ENCODE measurements at regions not wholly inside any gene's neighbourhood (a gene's known extent, or its start where the extent isn't known, plus 50 kb on each side); places are given as distances from the start of the nearest gene placed in this dataset.
"Not testable (repeated sequence)": the region's sequence is repeated elsewhere in the genome, so short reads cannot be mapped to it uniquely, and the experiment has no call there.

DNA sequence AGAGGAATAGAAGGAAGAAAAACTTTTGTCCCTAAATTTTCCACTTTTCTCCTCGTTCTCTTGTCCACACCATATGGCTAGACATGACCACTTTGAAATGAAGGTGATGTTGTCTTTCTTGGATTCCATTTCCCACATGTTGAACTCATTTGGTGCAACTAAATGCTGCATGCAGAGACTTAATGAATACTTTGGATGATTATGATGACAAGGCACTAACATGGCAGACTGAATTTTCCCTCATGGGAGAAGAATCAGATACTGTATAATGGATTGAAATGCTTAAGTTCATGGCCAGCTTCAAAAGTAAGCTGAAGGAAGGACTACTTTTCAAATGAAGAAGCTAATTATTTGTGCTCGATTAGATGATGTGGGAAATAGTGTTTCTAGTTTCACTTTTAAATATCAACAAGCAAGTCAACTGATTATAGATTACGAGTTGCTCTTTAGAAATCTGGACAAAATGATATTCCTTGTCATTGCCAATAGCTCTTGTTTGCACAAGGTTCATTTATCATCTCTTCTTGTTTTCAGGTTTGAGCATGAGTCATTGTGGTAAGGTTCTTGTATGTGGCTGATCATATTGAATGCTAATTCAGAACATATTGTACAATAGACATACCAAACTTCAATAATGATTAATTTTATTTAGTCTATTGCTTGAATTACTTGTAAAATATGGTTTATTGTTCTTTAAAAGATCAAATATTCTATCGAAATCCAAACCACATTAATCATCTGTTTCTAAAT is 501.3 kb upstream of the FTMT start:
- DNase-seq (ENCODE audit: low spot score), result no peak

DNA sequence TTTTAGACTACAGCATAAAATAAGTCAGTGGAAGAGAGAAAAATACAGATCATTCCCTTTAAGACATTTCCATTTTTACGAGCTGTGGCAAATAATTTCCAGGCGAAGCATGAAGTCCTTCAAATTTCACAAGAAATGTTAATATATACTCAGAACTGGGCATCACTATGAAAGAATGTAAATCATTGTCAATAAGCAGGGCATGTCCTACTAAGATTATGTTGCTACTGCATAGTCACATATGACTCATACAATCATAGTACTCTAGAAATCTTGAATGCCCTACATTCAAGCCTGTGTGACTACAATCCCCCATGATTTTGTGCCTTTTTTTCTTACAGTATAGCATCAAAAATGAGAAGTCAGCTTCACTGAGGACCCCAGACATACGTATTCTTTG is 485.2 kb upstream of the FTMT start:
- no peak for DNase-seq (ENCODE audit: low spot score)

DNA sequence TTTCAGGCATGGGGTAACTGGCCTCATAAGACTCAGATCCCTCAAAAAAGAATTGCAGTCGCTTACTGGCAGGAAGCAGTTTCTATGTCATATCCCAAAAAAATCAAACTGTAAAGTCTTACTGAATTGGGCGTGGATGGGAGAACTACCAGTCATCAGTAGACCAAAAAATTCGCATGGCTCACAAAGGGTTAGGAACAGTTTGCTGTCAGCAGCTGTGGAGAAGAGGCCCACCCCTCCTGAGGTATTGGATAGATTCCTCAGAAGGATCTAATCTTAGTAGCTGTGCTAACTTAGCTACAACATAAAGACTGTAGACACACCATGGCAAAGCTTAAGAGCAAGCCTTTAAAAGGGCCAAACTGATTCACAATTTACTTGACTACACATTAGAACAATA is 478.3 kb upstream of the FTMT start:
- DNase-seq (ENCODE audit: low spot score), result no peak

DNA sequence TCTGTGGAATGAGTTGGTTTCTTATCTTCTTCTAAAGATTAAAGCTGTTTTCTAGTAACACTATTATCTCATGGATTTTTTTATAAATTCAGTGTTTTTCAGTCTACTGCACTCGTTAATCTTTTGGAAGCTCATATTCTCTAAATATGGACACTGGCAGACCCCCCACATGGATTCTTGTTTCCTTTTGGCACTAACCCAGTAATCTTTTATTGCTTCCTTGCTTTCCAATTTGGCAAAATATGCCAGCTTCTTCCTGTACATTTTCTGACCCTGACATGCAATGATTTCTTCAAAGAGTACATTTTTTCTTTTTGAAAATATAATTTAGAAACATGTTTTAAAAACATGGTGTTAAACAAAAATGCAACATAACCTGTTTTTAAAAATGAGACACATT is 474.2 kb upstream of the FTMT start:
- DNase-seq (ENCODE audit: low spot score), result no peak

DNA sequence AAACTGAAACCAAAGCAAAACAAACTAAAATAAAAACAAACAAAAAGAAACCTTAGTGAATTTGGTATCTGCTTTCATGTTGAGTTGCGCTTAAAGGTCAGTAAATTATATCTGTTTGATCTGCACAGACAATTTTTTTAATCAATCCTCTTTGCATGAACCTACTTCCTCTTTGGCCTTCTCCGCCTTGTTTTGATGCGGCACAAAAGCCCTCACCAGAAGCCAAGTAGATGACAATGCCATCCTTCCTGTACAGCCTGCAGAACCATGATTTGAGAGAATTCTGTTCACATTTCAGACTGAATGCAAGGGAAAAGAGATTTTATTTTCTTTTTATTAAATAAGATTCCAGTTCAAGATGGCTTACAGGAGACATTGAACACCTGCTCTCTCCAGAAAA is 473.6 kb upstream of the FTMT start:
- no peak for DNase-seq (ENCODE audit: low spot score)

DNA sequence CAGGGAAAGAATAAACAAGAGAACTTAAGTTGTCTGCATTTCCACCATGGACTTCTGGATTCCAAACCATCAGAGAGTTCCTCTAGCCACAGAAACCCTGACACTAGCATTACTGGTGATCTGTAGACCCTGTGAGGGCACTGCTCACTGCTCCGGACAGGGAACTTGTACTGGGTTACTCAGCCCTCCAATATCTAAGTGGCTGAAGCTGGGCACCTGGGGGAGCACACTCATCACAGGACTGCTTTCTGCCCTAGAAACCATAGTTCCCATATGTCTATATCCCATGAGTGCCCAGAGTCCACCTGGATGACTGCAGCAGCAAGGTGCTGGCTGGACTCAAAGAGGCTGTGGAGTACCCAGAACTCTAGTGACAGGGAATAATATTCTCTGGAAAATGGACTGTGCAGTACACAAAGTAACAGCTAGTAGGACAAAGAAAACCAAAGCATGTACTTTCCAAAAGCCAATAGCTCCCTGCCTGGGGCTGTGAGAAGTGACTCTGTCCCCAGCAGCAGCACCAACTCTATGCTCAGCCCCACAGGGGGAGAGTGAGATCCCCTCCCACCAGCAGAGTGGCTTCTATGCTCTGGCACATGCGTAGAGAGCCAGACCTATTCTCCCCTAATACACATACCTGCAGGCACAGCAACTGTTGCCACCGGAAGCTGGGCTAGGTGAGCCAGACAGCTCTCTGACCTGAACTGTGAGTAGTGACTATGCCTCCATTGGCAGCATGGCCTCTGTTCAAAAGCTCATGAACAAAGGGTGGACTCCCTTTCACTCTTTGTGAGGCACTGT is 472.9 kb upstream of the FTMT start:
- DNase-seq (ENCODE audit: low spot score), result no peak

DNA sequence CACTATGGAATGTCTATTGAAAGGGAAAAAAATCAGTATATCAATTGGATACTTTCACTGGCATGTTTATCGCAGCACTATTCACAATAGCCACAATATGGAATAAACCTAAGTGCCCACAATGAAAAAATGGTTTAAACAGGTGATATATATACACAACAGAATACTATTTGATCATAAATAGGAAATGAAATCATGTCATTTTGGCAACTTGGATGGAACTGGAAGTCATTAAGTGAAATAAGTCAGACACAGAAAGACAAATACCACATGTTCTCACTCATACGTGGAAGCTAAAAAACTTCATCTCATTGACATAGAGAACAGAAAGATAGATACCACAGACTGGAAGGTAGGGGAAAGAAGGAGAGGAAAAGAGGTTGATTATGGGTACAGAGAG is 471.6 kb upstream of the FTMT start:
- no peak for DNase-seq (ENCODE audit: low spot score)

DNA sequence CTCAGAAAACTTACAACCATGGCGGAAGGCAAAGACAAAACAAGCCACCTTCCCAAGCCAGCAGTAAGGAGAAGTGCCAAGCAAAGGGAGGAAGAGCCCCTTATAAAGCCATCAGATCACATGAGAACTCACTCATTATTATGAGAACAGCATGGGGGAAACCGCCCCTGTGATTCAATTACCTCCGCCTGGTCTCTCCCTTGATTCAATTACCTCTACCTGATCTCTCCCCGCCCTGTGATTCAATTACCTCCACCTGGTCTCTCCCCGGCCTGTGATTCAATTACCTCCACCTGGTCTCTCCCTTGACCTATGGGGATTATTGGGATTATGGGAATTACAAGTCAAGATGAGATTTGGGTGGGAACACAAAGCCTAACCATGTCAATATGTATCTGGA is 467.3 kb upstream of the FTMT start:
- no peak for DNase-seq (ENCODE audit: low spot score)

DNA sequence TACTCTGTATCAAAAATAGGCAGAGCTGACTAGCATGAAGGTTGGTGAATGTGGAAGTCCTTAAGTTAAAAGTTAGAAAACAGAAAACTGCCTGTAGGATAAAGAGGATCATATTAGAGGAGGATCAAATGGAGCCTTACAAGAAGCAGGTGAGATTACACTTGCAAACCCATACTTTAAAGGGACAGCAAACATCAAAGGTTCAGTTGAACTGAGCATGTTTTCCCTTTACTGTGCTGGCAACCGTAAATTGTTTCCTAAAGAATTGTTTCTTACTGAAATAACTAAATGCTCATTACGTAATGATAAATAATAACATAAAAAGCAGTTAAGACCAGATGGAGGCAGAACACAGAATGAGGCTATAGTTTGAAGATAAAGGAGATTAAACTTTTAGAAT is 465.3 kb upstream of the FTMT start:
- DNase-seq (ENCODE audit: low spot score), result no peak

DNA sequence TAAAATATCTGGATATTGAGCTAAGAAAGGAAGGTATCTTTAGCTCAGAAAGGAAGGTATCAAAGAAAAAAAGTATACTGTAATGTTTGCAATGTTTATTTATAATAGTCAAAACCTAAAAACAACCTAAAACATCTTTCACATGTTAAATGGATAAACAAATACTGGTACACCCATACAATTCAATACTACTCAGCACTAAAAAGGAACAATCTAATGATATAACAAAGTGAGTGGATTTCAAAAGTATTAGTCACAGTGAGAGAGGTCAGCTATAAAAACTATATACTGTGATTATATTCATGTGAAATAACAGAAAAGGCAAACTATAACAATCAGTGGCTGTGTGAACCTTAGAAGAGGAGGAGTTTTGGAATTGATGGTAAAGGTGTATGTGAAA is 455.0 kb upstream of the FTMT start:
- no peak for DNase-seq (ENCODE audit: low spot score)

DNA sequence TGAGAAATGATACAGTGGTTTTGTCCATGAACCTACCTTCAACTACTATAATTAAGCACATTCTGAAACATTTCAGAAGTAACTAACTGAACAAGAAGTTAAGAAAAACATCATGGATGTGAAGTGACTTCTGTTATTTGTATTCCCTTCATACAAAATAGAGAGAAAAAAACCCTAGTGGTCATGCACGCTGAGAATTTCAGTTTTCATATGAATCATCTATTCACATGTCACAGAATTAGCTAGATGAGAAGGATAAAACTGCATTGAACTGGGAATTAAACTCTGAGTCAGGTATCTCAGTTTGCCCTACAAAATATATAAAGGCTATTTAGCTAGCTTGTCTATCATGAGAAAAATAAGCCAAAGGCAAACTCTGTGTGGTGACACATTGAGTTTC is 451.8 kb upstream of the FTMT start:
- DNase-seq (ENCODE audit: low spot score), result no peak

DNA sequence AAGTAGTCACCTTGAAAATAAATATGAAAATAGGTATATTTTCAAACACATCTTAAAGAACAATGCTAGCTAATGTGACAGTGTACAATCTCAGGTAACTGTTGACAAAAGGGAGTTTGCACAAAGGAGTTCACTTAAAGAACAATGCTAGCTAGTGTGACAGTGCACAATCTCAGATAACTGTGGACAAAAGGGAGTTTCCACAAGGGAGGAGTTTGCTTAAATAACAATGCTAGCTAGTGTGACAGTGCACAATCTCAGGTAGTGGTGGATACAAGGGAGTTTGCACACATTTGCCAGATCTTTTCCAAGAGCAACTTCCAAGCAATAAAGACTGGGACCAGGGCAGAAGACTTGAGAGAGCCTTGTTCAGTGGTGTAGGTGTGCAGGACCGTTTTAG is 442.9 kb upstream of the FTMT start:
- DNase-seq (ENCODE audit: low spot score), result no peak

DNA sequence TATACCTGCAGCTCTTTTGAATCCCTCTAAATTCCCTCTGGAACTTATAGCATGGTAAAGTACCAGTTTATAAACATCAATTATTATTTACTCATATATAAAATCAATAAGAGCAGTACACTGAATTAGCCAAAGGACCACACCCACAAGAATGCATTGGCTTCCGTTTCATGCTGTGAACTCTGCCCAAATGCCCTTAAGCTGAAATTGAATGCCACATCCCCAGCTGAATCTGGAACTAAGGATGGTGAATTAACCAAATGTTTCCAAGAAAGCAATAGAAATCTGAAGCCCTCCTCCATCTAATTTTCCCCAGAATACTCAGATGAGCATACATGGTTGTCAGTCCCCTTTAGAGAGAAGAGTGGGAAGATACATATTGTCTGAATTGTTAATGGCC is 436.4 kb upstream of the FTMT start:
- no peak for DNase-seq (ENCODE audit: low spot score)

DNA sequence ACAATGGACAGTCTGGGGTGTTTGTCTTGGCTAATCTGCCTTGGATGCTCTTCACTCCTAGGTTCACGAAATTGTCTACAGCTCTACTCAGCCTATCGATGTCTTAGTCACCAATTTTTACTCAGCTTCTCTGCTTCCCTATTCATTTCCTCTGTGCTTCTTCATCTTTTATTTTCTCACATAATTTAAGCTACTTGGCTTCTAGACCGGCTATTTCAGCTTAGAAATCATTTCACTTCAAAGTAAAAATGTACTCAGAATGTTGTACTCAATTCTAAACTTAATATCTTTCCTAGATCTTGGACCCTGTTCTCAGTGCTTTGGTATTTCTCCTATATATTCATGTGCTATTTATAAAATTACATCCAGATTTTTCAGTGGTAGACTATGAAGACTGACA is 430.0 kb upstream of the FTMT start:
- no peak for DNase-seq (ENCODE audit: low spot score)

DNA sequence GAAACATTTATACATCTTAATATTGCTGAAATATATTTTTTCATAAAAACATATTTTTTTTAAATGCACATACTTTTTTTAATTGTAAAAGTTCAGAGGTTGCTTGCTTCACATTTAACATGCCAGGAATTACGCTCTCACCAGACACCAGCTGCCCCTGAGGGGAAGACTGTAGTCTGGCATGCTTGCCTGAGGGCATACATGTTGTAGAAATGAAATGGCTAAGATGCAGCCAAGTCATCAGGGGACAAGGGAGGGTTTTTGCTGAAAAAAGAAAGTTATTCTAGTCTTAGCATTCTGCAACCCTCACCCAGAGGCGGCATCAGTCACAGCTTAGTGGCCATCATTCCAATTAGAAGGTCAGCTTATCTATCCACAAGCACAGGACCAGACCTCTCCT is 426.7 kb upstream of the FTMT start:
- no peak for DNase-seq (ENCODE audit: low spot score)

DNA sequence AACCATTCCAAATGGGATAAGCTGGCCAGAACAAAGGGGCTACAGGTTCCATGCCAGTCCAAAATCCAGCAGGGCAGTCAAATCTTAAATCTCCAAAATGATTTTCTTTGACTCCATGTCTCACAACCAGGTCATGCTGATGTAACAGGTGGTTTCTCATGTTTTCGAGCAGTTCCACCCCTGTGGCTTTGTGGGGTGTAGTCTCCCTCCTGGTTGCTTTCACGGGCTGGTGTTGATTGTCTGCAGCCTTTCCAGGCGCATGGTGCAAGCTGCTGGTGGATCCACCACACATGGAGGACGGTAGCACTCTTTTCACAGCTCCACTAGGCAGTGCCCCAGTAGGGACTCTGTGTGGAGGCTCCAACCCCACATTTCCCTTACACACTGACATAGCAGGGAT is 425.5 kb upstream of the FTMT start:
- DNase-seq (ENCODE audit: low spot score), result no peak

DNA sequence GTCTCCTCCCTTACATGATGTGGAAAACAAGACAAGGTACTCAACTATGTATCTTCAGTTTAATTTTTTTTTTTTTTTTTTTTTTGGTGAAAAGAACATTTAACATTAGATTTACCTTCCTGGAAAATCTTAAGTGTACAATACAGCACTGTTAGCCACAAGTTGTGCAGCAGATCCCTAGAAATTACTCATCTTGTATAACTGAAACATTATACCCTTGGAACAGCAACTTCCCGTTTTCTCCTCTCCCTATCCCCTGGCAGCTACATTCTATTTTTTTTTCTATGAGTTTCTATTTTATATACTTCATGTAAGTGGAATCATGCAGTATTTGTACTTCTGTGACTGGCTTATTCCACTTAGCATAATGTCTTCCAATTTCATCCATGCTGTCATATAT is 421.9 kb upstream of the FTMT start:
- no peak for DNase-seq (ENCODE audit: low spot score)

DNA sequence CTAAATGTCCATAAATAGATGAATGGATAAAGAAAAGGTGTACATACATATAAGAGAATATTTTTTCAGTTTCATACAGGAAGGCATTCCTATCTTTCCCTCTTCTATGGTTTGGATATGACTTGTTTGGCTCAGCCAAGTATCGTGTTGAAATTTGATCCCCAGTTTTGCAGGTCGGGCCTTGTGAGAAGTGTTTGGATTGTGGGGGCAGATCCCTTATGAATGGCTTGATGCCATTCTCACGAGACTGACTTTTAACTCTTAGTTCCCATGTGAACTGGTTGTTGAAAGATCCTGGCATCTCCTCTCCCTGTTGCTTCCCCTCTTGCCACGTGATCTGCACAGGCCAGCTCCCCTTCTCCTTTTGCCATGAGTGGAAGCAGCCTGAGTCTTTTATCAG is 421.1 kb upstream of the FTMT start:
- no peak for DNase-seq (ENCODE audit: low spot score)

DNA sequence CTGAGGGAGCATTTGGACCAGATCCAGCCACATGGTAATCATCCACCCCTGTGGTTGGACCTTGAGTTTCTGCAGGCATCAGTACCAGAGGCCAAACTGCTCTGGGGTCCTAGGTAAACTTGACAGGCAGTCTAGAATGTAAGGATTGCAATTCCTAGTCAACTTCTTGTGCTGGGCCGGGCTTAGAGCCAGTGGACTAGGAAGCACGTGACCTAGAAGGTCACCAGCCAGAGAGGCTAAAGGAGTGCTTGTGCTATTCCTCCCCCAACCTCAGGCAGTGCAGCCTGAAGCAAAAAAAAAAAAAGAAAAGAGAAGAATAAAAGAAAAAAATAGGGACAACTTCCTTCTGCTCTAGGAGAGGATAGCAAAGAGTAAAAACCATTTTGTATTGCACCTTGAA is 406.2 kb upstream of the FTMT start:
- DNase-seq (ENCODE audit: low spot score), result no peak

DNA sequence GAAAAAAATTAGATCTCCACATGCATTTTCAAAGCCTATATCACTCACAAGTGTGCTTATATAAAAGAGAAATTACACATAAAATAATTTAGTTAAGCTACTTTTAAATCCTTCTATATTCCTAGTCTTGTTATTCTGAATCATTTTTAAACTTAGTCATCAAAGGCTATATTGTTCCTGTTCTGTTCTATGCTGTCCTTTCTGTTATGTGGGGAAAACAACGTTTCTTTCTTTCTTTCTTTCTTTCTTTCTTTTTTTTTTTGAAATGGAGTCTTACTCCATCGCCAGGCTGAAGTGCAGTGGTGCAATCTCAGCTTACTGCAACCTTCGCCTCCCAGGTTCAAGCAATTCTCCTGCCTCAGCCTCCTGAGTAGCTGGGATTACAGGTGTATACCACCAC is 389.2 kb upstream of the FTMT start:
- no peak for DNase-seq (ENCODE audit: low spot score)

DNA sequence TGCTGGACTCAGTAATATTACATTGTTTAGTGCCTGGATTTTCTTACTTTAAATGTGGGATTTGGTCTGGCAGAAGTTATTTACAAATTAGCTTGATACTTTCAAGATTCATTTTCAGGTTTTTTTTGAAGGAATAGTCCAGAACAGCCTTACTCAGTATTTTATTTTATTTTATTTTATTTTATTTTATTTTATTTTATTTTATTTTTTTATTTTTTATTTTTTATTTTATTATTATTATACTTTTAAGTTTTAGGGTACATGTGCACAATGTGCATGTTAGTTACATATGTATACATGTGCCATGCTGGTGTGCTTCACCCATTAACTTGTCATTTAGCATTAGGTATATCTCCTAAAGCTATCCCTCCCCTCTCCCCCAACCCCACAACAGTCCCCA is 380.5 kb upstream of the FTMT start:
- DNase-seq (ENCODE audit: low spot score), result not testable (repeated sequence)

DNA sequence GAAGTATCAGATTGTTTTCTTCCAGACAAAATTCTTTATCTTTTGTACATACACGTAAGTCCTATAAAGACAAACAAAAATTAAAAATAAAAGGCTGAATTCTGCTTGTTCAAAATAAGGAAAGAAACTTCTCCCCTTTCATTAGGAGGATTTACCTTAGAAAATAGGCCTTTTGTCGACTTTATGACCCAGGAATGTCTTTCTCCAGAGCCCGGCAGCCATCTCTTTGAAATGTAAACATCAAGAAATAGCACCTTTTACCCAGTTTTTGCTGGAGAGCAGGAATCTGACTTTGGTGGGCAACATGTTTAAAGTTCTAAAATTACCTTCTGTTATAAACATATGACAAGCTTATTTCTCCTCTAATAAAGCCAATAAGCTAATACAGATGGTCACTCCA is 373.0 kb upstream of the FTMT start:
- no peak for DNase-seq (ENCODE audit: low spot score)

DNA sequence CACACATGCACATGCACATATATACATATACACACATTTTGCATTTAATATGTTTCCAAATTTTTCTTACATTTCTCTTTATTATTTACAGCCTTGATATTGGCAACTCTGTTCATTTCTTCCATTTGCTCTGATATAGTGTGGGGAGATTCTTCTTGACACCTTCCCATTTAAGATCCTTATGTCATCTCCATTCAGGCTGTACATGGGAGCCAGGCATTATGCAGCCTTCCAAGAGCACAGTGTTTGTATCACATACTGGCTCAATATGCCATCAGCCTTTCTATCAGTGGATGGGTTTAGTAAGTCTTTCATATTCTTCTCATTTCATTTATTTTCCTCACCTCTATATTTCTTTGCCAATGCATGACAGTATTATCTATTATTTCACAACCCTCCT is 372.3 kb upstream of the FTMT start:
- no peak for DNase-seq (ENCODE audit: low spot score)

DNA sequence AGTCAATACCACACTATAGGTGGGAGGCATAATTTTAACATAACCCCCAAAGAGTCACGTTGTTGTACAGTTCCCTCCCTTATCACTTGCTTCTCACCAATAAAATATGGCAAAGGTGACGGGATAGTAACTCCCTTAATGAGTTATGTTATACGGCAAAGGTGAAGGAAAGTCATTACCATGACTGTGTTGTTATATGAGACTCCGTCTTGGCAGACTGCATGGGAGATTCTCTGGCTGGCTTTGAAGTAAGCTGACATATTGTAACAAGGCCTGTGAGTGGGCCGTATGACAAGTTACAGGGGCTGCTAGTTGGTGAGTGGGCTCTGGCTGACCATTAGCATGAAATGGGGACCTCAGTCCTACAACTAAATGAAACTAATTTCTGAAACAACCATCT is 366.4 kb upstream of the FTMT start:
- DNase-seq (ENCODE audit: low spot score), result no peak
